ENCODE measurements at regions not wholly inside any gene's neighbourhood (a gene's known extent, or its start where the extent isn't known, plus 50 kb on each side); places are given as distances from the start of the nearest gene placed in this dataset.
A peak's percentile ranks its signal among the peaks of the same experiment; 100 is the strongest.

- Histone ChIP-seq H3K9me3 (ENCODE audit: control insufficient read depth, low read length) (no peaks in the 10 kb centered on the region), H3K4me3 (ENCODE audit: low read length) (no peak overlapping the region), H3K36me3 (ENCODE audit: control insufficient read depth, insufficient read depth, low read length) (no peaks in the 10 kb centered on the region), H3K27me3 (ENCODE audit: control insufficient read depth, insufficient read depth, low read length, poor library complexity, severe bottlenecking) (no peaks in the 10 kb centered on the region), H3K4me1 (ENCODE audit: control insufficient read depth, insufficient read depth, low read length) (no peaks in the 10 kb centered on the region), H3K9ac (ENCODE audit: extremely low read depth, low read length, poor library complexity, severe bottlenecking) (no peak overlapping the region), H3K27ac (ENCODE audit: low read depth, low read length) (no peak overlapping the region)
- no peaks in the 10 kb centered on the region for H3K9me3 Mint-ChIP-seq
- H3K36me3 Mint-ChIP-seq (ENCODE audit: low read depth), result peaks cover 6% of the 10 kb centered on the region
- H3K4me3 Mint-ChIP-seq, result no peak overlapping the region
- no peak overlapping the region for H3K27ac Mint-ChIP-seq
- peaks cover 25% of the 10 kb centered on the region for H3K4me1 Mint-ChIP-seq
- H3K27me3 Mint-ChIP-seq (ENCODE audit: insufficient read depth), result no peaks in the 10 kb centered on the region
- no peak for TF ChIP-seq CTCF (conservative IDR thresholded peaks at IDR 0.05)
- DNase-seq, result no peak
- 91% methylated on average over 1 of the region's 1 CpG; no CpG with 5 or more reads in 1 of the 2 experiments for WGBS, 2 experiments (ENCODE audit: insufficient coverage in 1 of 2, insufficient read length in 1 of 2)
These were observed 119.0 kb upstream of the DST start for GRCh38 chr6:56761651-56762050.

- H3K36me3 ChIP-seq (ENCODE audit: control insufficient read depth, insufficient read depth, low read length), result no peaks in the 10 kb centered on the region
- H3K4me1 ChIP-seq (ENCODE audit: control insufficient read depth, insufficient read depth, low read length), result peaks cover 2% of the 10 kb centered on the region
- peaks cover 5% of the 10 kb centered on the region for H3K27me3 Mint-ChIP-seq (ENCODE audit: insufficient read depth)
- H3K4me1 Mint-ChIP-seq, result peaks cover 33% of the 10 kb centered on the region
- no peaks in the 10 kb centered on the region for H3K27me3 ChIP-seq (ENCODE audit: control insufficient read depth, insufficient read depth, low read length, poor library complexity, severe bottlenecking)
- H3K27ac ChIP-seq (ENCODE audit: low read depth, low read length), result no peak overlapping the region
- no peak overlapping the region for H3K4me3 Mint-ChIP-seq
- DNase-seq, result no peak
- H3K27ac Mint-ChIP-seq, result no peak overlapping the region
- TF ChIP-seq CTCF (conservative IDR thresholded peaks at IDR 0.05), result no peak
- no peaks in the 10 kb centered on the region for H3K9me3 ChIP-seq (ENCODE audit: control insufficient read depth, low read length)
- no peak overlapping the region for H3K9ac ChIP-seq (ENCODE audit: extremely low read depth, low read length, poor library complexity, severe bottlenecking)
- H3K36me3 Mint-ChIP-seq (ENCODE audit: low read depth), result peaks cover 6% of the 10 kb centered on the region
- no peaks in the 10 kb centered on the region for H3K9me3 Mint-ChIP-seq
- no peak overlapping the region for H3K4me3 ChIP-seq (ENCODE audit: low read length)
- WGBS, 2 experiments (ENCODE audit: insufficient coverage in 1 of 2, insufficient read length in 1 of 2), result 90% methylated on average over 1 of the region's 1 CpG; no CpG with 5 or more reads in 1 of the 2 experiments
These were observed 118.2 kb upstream of the DST start for GRCh38 chr6:56760842-56761241.

- H3K27ac Mint-ChIP-seq, result peak overlapping the region; percentile 64
- peaks cover 2% of the 10 kb centered on the region for H3K4me1 ChIP-seq (ENCODE audit: control insufficient read depth, insufficient read depth, low read length)
- H3K9ac ChIP-seq (ENCODE audit: extremely low read depth, low read length, poor library complexity, severe bottlenecking), result no peak overlapping the region
- DNase-seq, result no peak
- no peak for TF ChIP-seq CTCF (conservative IDR thresholded peaks at IDR 0.05)
- no peaks in the 10 kb centered on the region for H3K36me3 ChIP-seq (ENCODE audit: control insufficient read depth, insufficient read depth, low read length)
- H3K27me3 ChIP-seq (ENCODE audit: control insufficient read depth, insufficient read depth, low read length, poor library complexity, severe bottlenecking), result no peaks in the 10 kb centered on the region
- 10 to 49% methylated on average over 2 of the region's 2 CpGs for WGBS, 2 experiments (ENCODE audit: insufficient coverage in 1 of 2, insufficient read length in 1 of 2)
- peaks cover 6% of the 10 kb centered on the region for H3K36me3 Mint-ChIP-seq (ENCODE audit: low read depth)
- H3K4me1 Mint-ChIP-seq, result peaks cover 41% of the 10 kb centered on the region
- no peak overlapping the region for H3K4me3 Mint-ChIP-seq
- peaks cover 5% of the 10 kb centered on the region for H3K27me3 Mint-ChIP-seq (ENCODE audit: insufficient read depth)
- no peaks in the 10 kb centered on the region for H3K9me3 Mint-ChIP-seq
- no peak overlapping the region for H3K4me3 ChIP-seq (ENCODE audit: low read length)
- H3K27ac ChIP-seq (ENCODE audit: low read depth, low read length), result peak overlapping the region; percentile 39
- H3K9me3 ChIP-seq (ENCODE audit: control insufficient read depth, low read length), result no peaks in the 10 kb centered on the region
These were observed 116.8 kb upstream of the DST start for GRCh38 chr6:56759521-56759920.
